ENCODE measurements at regions not wholly inside any gene's neighbourhood (a gene's known extent, or its start where the extent isn't known, plus 50 kb on each side); places are given as distances from the start of the nearest gene placed in this dataset.

DNA sequence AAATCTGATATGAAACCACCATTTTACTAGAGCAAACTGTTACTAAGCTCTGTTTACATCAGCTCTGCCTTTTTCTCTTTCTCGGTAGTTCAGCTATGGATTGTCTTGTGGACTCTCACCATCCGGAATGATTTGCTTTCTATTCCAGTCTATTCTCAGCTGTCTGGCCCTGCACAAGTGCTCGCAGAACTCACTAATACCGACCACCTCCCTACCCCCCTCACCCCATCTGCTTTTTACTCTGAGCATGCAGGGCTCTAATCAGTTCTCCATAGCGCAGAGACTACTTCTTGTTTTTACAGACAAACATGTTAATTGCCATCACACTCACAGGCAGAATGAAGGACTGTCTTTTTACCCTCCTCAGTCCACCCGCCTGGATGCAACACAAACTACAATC lies 180.7 kb upstream of the POU3F3 start:
- in situ Hi-C loops (cut with MboI; ENCODE audit: low pct_unique_long_range_greater_than_20kb, low sequenced_read_pairs) = no loop called here
- DNase-seq = no peak

DNA sequence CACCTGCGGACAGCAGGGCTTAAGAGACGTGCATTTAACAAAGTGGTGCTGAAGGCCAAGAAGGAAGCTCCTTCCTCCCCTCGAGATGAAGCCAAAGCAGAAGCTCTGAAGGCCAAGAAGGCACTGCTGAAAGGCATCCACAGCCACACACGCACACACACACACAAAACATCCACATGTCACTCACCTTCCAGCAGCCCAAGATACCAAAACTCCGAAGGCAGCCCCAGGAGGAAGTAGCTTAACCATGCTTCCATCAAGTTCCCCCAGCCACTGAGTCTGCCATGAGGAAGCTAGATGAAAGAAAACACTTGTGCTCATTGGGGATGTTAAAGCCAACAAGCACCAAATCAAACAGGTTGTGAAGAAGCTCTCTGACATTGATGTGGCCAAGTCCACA lies 175.7 kb upstream of the POU3F3 start:
- in situ Hi-C loops (cut with MboI; ENCODE audit: low pct_unique_long_range_greater_than_20kb, low sequenced_read_pairs) = no loop called here
- DNase-seq = peak; percentile 79

DNA sequence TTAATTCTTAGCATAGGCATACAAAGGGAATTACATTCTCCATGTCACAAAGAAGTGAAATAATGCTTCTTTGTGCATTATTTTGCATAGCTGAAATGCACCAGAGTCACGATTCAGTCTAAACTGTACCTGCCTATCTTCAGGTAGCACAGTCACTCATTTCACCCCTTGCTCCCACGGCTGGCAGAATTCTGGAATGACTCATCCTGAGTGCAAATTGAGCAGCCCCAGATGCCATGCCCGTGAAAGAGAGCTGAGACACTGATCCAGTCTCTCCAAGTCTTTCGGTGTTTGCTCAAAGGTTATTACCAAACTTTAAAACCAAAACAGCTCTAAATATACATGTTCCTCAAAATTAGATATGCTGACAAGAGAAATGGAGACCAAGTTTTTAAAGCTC lies 168.3 kb upstream of the POU3F3 start:
- in situ Hi-C loops (cut with MboI; ENCODE audit: low pct_unique_long_range_greater_than_20kb, low sequenced_read_pairs) = no loop called here
- DNase-seq = no peak

DNA sequence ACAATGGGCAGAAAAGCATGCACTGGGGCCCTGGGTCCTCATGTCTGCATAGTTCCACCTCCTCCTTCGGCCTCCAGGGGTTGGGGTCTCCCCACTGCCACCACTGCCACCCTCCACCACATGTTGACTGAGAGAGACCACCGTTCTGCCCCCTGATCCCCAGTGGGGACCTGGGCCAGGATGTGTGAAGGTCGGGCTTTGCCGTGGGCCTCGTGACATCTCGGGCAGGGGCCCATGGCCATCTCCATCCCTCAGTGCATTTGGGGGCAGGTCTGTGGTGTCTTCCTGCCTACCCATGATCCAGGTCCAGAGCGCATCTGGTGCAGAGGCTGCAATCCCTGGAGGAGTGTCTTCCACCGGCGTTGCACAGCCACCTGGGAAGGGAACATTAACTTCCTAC lies 166.8 kb upstream of the POU3F3 start:
- in situ Hi-C loops (cut with MboI; ENCODE audit: low pct_unique_long_range_greater_than_20kb, low sequenced_read_pairs) = no loop called here
- DNase-seq = no peak

DNA sequence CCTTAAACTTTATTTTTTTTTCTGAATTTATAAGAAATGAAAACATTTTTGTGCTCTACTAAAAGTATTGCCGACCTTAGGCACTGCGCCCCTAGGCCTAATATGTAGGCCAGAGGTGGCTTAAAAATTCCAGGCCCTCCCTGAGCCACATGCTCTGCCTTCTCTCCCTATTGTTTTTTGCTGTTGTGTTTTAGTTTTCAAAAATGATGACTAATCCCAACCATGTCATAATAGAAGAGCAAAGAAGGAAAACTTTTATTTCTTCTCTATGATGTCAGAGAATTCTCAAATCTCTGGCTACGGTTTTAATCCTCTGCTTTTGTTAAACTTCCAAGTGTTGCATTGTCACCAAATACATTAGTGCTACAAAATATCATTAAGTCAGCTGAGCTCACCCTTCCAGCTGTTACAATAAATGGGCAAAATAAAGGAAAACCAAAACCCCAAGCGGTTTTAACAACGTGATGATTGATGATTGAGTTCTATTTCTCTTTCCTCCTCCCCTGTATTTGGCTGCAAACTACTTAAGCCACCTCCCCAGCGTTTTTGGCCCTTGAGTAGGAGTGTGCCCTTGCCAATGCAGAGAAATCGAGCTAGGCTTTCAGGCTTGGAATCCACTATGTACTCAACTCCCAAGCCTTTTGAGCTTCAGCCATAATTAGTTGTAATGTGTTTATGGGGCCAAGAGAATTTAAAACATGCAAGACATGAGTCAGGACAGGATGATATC lies 163.5 kb upstream of the POU3F3 start:
- no peak for DNase-seq
- in situ Hi-C loops (cut with MboI; ENCODE audit: low pct_unique_long_range_greater_than_20kb, low sequenced_read_pairs) = no loop called here

DNA sequence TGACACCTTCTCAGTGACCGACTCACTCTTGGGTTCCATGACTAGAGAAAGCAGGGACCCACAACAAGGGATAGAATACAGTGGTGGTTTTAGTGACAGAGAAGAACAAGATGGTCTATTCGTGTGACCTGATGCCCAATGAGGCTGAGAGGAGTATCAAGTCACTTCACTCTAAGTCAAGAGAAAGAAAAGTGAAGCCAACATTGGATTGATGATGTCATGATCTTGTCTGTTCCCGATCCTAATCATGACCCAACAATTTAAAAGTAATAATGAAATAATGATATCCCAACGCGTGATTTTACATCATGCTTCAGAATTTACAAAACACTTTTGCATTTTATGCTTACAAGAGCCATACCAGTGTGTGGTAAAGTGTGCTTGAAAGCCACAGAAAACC lies 155.6 kb upstream of the POU3F3 start:
- in situ Hi-C loops (cut with MboI; ENCODE audit: low pct_unique_long_range_greater_than_20kb, low sequenced_read_pairs) = no loop called here
- no peak for DNase-seq

DNA sequence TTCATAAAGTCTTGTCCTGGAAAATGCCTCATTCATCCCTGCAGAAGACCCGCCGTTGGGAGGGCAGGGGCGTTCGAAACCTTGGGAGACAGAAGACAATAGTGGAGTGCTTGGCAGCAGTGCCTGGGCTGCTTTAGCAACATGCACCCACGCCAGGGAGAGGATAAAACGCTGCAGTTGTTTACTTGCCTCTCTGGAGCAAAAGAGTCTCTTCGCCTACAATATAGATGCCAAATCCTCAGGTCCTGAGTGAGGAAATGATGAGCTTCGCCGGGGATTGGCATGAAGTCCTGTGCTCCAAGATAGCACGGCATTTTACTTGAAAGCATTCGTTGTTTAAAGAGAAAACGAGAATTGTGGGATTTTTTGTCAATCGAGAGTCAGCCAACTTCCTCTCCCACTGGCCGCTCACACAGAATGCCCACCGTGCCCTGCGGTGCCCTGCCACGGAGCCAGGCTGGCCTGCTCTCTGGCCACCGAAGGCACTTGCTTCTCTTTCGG lies 152.5 kb upstream of the POU3F3 start:
- DNase-seq = no peak
- in situ Hi-C loops (cut with MboI; ENCODE audit: low pct_unique_long_range_greater_than_20kb, low sequenced_read_pairs) = no loop called here

DNA sequence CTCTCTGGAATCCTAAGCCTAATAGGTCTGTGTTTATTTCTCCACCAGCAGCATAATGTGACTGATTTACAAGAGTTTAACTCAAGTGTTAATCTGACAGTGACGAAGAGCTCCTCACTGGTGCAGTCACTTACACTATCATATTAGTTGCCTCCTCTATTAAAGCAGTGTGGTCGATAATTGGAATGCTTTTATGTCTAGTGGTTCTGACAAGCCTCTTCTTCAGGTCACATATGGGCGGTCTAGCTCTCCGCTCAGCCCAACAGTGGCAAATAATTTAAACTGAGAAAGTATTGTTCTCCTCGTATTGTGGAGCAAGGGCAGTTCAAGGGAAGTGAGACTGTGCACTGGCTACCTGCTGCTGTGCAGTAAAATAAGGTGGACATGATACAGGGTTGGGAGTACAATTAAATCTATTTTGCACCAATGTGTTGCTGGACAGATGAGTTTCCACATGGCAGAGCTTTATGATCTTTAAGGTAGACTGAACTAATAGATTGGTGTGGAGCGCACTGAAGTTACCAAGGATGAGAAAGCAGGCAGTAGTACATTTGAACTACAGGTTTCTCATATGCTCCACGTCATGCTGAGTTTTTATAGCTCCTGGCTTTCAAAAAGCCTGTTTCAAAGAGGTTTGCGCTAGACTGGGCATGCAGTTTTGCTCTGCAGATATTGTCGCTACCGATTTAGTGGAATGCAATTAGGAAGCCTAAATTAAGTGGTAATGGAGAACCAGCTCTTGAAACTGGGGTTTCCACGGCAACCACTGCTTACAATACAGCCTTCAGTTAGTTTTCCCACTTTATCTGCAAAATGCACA lies 151.7 kb upstream of the POU3F3 start:
- in situ Hi-C loops (cut with MboI; ENCODE audit: low pct_unique_long_range_greater_than_20kb, low sequenced_read_pairs) = no loop called here
- DNase-seq = no peak

DNA sequence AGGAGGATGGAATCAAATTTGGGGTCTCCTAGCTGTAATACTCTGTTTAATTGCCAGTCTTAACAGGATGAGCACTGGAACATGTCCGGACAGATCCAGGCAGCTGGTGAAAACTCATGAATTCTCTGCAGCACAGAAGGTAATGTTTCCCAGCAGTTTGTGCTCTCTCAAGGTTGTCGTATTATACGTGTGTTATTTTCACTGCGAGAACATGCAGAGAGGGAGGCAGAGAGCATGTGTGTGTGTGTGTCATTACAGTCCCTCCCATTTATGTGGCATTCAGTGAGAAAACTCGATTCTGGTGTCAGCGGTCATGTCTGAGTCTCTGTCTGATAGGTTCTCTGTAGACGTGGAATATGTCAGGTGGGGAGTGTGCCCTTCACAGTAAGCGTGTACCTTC lies 150.2 kb upstream of the POU3F3 start:
- in situ Hi-C loops (cut with MboI; ENCODE audit: low pct_unique_long_range_greater_than_20kb, low sequenced_read_pairs) = no loop called here
- peak; percentile 14 for DNase-seq

DNA sequence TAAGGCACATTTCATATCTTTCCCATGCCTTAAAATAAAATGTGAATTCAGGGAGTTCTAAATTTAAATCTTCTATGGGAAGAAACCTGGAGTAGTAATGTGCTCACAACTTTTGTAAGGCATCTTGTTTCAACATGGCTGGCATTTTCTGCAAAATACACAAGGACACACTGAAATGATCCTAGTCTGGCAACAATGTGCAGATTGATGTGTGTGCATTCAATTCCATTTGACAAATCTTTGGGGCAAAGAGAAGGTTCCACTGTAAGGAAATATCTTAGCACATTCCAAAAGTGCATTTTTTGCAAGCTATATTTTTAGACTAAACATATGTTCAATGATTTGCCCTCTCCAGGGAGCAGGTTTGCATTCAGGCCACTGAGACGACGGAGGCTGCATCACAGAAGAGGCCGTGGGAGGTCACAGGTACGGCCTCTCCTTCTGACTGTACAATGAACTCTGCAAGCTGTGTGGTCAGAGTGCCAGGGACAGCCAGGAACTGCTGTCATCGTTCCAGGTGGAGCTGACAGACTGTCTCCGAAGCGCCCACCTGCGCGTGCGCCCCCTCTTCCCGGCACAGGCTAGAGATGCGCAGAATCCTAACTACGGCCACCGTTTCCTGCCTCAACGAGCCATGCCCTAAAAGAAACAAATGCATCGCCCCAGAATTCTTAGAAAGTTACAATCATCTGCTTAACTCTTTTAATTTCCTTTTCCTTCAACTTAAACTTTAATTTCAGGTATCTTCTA lies 149.2 kb upstream of the POU3F3 start:
- DNase-seq = no peak
- in situ Hi-C loops (cut with MboI; ENCODE audit: low pct_unique_long_range_greater_than_20kb, low sequenced_read_pairs) = no loop called here

DNA sequence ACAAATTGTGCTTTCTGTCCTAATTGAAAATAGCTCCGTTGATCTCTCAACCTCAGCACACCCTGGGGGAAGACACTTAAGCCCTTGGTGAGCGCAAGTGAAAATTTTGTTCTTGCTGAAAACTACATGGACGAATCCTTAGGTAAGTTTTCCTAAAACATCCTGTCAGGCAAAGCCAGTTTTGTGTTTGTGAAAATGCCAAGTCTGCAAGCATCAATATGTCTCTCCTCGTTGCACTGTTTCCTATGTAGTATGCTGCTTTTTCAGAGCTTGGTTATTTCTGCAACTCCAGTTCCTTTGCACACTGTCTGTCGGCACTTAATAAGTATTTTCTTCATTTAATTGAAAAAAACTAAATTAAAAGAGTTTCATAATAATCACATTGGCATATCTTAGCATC lies 146.9 kb upstream of the POU3F3 start:
- in situ Hi-C loops (cut with MboI; ENCODE audit: low pct_unique_long_range_greater_than_20kb, low sequenced_read_pairs) = no loop called here
- no peak for DNase-seq

DNA sequence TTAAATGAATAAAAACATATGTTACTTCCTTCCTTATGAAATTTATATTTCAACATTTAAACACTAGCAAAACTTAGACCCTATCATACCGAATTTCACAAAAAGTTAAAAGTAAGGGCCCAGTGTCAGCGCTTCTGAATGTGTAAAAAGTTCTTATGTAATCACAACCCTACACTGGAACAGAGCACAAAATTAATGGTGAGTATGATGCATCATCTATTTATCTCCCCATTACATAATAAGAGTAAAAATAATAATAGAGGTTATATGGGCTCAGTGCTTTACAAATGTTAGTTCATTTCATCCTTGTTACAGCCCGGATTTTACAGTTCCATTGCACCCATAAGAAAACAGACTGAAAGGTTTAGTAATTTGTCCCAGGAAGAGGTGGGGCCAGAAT lies 144.9 kb upstream of the POU3F3 start:
- no peak for DNase-seq
- in situ Hi-C loops (cut with MboI; ENCODE audit: low pct_unique_long_range_greater_than_20kb, low sequenced_read_pairs) = no loop called here

DNA sequence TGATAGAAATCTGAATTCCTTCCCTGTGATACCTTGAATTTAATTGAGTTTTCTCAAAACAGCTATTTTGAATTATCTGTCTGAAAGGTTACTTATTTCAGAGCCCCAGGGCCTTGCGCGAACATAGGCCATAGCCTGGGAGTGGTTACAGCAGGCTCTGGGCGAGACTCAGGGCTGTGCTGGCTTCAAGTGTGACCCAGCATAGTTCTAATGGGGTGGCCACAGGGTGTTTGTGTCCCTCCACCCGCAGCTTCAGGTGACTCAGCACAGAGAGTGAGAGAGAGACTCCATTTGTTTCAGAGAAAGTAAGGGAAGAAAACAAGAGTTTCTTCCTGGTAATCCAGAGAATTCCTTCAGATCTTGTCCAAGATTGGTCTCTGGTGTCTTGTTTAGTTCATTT lies 137.9 kb upstream of the POU3F3 start:
- DNase-seq = no peak
- in situ Hi-C loops (cut with MboI; ENCODE audit: low pct_unique_long_range_greater_than_20kb, low sequenced_read_pairs) = no loop called here

DNA sequence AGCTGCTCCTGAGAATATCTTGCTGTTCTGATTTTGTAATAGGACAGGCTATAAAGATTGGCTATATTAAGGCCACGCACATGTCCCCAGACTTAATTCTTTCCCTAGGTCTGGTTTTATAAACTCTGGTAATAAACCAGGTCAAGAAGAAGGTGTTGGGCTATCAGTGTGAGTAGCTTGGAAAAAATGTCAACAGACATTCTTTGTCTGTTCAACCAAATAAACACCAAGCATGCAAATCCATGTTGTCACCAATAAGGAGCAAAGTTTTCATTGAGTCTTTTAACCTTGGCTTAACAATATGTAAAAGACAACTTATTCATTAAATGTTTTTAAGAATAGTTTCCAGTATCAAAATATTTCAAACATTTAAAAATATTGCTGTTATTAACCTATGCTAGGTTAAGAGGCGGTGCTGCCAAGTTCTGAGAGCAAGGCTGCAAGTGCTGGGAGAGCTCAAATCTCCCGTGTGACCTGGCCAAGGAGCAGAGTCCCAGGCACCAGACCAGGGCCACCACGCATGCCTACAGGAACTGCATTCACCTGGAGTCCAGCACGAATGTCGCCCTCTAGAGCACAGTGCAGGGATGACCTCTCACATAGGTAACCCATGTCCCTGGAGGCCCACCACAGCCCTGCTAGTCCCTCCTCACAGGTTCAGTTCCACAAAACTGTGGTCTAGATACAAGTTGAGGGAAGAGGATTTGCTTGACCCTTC lies 120.5 kb upstream of the POU3F3 start:
- peak; percentile 67 for DNase-seq

DNA sequence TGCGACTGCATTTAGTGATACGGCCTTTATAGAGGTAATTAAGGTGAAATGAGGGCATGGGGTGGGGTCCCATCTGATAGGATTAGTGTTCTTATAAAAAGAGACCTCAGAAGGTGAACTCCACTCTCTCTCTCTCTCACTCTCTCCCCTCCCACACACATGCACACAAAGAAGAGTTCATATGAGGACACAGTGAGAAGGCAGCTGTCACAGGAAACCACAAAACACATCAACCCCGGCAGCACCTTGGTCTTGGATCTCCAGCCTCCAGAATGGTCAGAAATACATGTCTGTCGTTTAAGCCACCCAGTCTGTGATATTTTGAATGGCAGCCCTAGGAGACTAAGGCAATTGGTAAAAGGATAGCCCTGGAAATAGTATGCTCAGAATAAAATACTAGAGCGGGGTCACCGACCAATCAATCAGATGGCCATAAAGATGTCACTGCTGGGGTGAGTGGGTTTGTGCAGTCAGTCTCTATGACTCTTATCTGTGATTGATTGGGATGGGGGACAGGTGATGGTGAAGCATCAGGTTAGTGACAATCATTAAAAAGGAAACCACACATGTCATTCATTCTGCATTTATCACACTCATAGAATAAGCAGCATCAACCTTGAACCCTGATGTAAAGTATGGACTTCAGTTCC lies 118.9 kb upstream of the POU3F3 start:
- in situ Hi-C loops (cut with MboI; ENCODE audit: low pct_unique_long_range_greater_than_20kb, low sequenced_read_pairs) = no loop called here
- peak; percentile 94 for DNase-seq

More for the DNA sequence above, 120.5 kb upstream of the POU3F3 start:
- in situ Hi-C loops (cut with MboI; ENCODE audit: low pct_unique_long_range_greater_than_20kb, low sequenced_read_pairs) = no loop called here

DNA sequence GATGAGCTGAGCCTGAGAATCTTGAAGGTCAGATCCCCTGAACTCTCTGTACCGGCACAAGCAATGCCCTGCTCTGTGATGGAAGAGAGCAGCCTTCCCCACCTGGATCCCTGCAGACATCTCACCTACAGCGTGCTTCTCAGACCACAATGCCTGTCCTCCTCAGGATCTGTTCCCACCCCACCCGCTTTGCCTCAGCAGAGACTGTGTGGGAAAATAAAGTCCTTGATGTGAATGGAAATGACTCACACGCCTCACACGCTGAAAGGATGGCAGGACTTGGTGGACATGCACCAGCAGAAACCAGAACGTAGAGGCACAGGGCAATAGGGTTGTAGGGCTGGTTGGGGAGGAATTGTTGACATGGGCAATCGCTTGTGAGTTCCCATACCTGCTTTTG lies 117.9 kb upstream of the POU3F3 start:
- no peak for DNase-seq
- in situ Hi-C loops (cut with MboI; ENCODE audit: low pct_unique_long_range_greater_than_20kb, low sequenced_read_pairs) = no loop called here

DNA sequence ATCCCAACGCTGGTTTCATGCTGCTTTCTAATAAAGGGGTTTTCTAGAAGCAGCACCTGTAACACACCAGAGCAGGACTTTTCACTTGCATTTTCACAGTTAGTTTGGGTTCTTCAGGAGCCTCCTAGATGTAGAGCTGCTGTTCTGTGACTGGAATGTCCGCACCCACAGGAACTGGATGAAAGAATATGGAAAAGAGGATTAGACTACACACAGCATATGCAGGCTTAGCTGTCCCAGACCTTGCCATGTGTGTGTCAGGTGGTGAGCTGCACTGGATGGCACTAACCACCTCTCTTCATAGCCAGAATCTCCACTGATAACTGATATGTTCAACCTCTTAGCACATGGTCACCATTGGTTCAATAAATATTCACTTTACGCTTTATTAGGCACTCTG lies 112.1 kb upstream of the POU3F3 start:
- DNase-seq = no peak
- in situ Hi-C loops (cut with MboI; ENCODE audit: low pct_unique_long_range_greater_than_20kb, low sequenced_read_pairs) = no loop called here

DNA sequence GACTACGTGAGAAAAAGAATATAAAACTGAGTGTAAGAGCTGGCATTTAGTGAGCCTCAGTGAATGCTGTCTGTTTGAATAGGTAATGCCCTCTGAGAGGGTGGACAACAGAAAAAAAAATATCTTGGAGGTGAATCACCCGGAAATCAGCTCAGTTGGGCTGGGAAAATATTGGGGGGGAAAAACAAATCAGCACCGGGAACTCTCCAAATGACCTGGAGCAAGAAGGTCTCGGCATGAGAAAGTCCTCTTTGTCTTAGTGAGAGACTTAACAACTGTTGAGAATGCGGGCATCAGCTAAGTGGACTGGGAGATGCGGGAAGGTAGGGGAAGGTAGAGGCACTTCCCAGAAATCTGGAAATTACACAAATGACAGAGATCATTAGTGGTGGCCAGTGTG lies 109.4 kb upstream of the POU3F3 start:
- in situ Hi-C loops (cut with MboI; ENCODE audit: low pct_unique_long_range_greater_than_20kb, low sequenced_read_pairs) = no loop called here
- DNase-seq = no peak

DNA sequence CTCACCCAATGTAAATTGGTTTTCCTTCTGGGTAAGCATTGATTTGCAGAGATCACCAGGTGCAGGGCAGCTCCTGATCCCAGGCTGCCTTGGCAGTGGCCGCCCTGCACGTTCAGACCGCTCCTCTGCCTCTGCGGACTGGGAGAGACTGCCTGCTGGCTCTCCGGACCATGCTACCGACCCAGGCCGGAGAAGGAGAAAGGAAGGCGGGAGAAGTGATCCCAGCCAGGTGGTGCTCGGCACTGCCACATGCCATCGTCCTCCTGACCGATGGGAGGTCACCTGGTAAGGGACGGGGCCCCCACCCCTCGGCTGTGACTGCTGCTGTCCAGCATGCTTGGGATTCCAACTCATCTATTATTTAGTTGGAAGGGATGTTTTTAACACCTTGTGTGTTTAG lies 108.1 kb upstream of the POU3F3 start:
- no peak for DNase-seq
- in situ Hi-C loops (cut with MboI; ENCODE audit: low pct_unique_long_range_greater_than_20kb, low sequenced_read_pairs) = no loop called here
